Osteoblast (primary cell): ENCODE measurements at regions not wholly inside any gene's neighbourhood (a gene's known extent, or its start where the extent isn't known, plus 50 kb on each side); places are given as distances from the start of the nearest gene placed in this dataset.
A peak's percentile ranks its signal among the peaks of the same experiment; 100 is the strongest.

Experiments used
- DNase-seq: peaks from one replicate; pipeline ENCODE4 v3.0.0; 2011; ENCODE audit warnings: low spot score, mixed read lengths; ENCODE audit not compliant: insufficient read length; ENCODE audit errors: missing footprints
- H2AFZ ChIP-seq: 2 replicates; pipeline ENCODE4 v1.6.0; 2011; ENCODE audit warnings: mild to moderate bottlenecking, low read length
- H3K27ac ChIP-seq: 2 replicates; pipeline ENCODE4 v1.5.1; 2011; ENCODE audit warnings: mild to moderate bottlenecking, low read depth, low read length, moderate library complexity
- H3K27me3 ChIP-seq: 2 replicates; pipeline ENCODE4 v1.6.0; 2012; ENCODE audit warnings: mild to moderate bottlenecking, control low read depth, inconsistent platforms, low read length, moderate library complexity; ENCODE audit not compliant: insufficient read depth
- H3K36me3 ChIP-seq: 2 replicates; pipeline ENCODE4 v1.5.1; 2011; ENCODE audit warnings: mild to moderate bottlenecking, low read length, control low read depth, moderate library complexity; ENCODE audit not compliant: insufficient read depth
- H3K4me1 ChIP-seq: 2 replicates; pipeline ENCODE4 v1.5.1; 2011; ENCODE audit warnings: mild to moderate bottlenecking, low read length, control low read depth, moderate library complexity; ENCODE audit not compliant: insufficient read depth
- H3K4me2 ChIP-seq: 2 replicates; pipeline ENCODE4 v1.6.0; 2011; ENCODE audit warnings: mild to moderate bottlenecking, low read length; ENCODE audit not compliant: insufficient read depth
- H3K4me3 ChIP-seq: fragments of 200-600 bp; sonication (generic); 3 replicates; pipeline ENCODE4 v1.5.1; 2012; ENCODE audit warnings: mild to moderate bottlenecking, low read length, inconsistent platforms; ENCODE audit not compliant: insufficient read depth
- H3K79me2 ChIP-seq: 2 replicates; pipeline ENCODE4 v1.6.0; 2012; ENCODE audit warnings: mild to moderate bottlenecking, low read length, control low read depth, inconsistent platforms; ENCODE audit not compliant: insufficient read depth
- H3K9me3 ChIP-seq: 2 replicates; pipeline ENCODE4 v1.5.1; 2011; ENCODE audit warnings: low read depth, low read length, control low read depth
- H4K20me1 ChIP-seq: 2 replicates; pipeline ENCODE4 v1.6.0; 2012; ENCODE audit warnings: mild to moderate bottlenecking, low read length, control low read depth; ENCODE audit not compliant: insufficient read depth
- CTCF ChIP-seq: IDR thresholded peaks from 2 replicates; pipeline ENCODE4 v1.5.1; 2011; ENCODE audit warnings: mild to moderate bottlenecking, low read depth, low read length, moderate library complexity; ENCODE audit errors: extremely low read depth

DNA sequence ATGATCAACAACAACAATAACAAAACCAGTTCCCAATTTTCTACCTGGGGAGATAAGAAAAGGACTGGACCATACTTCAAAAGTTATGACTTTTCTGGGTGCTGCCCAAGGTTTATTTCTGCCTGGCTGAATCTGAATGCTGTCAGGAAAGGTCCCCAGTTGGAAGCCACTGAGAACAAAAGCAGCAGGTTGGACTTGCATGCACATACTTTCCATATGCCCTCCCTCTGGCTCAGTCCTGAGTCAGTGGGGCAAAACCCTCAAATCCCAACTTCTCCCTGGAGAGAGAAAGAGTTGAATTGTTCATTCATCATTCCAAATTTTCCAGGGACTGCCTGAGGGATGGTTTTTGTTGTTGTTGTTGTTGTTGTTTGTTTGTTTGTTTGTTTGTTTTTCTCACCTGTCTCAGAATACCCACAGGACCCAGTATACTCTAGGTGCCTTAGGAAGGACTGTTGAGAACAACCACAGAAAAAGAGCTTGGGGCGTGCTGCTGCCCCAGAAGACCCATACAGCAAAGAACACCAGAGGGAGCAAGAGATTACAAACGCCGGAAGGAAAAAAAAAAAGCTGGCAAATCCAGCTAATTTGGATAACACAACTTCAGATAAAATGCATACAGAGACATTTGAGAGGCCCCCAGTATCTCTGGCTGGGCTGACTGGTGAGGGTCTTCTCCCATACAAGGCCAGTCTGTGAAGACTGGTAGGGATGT, 138.9 kb upstream of the INPP4B start:
- Histone ChIP-seq H3K4me3 (no peak overlapping the region), H3K27me3 (peaks cover 9% of the 10 kb centered on the region), H3K4me2 (no peak overlapping the region), H3K4me1 (no peaks in the 10 kb centered on the region), H4K20me1 (no peaks in the 10 kb centered on the region), H2AFZ (no peak overlapping the region), H3K36me3 (no peaks in the 10 kb centered on the region), H3K79me2 (no peaks in the 10 kb centered on the region), H3K9me3 (no peaks in the 10 kb centered on the region), H3K27ac (no peak overlapping the region)
- TF ChIP-seq CTCF = peak; percentile 57
- no peak for DNase-seq

- TF ChIP-seq CTCF = no peak
- Histone ChIP-seq H3K4me1 (no peaks in the 10 kb centered on the region), H3K27me3 (no peaks in the 10 kb centered on the region), H3K27ac (no peak overlapping the region), H3K4me2 (no peak overlapping the region), H4K20me1 (no peaks in the 10 kb centered on the region), H3K79me2 (no peaks in the 10 kb centered on the region), H3K36me3 (no peaks in the 10 kb centered on the region), H2AFZ (no peak overlapping the region), H3K4me3 (no peak overlapping the region), H3K9me3 (no peaks in the 10 kb centered on the region)
- DNase-seq = no peak
Measured at GRCh38 chr4:143016171-143016570, 168.5 kb upstream of the USP38 start.

DNA sequence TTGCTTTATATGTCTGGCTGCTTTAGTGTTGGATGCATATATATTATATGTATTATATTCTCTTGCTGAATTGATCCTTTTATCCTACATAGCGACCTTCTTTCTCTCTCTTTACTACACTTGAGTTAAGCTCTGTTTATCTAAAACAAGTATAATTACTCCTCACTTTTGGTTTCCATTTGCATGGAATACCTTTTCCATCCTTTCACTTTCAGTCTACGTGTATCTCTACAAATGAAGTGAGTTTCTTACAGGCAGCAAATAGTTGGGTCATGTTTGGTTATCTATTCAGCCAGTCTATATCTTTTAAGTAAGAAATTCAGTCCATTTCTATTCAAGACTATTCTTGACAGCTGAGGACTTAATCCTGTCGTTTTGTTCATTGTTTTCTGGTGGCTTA, 167.5 kb upstream of the USP38 start:
- H3K79me2 ChIP-seq = no peaks in the 10 kb centered on the region

DNA sequence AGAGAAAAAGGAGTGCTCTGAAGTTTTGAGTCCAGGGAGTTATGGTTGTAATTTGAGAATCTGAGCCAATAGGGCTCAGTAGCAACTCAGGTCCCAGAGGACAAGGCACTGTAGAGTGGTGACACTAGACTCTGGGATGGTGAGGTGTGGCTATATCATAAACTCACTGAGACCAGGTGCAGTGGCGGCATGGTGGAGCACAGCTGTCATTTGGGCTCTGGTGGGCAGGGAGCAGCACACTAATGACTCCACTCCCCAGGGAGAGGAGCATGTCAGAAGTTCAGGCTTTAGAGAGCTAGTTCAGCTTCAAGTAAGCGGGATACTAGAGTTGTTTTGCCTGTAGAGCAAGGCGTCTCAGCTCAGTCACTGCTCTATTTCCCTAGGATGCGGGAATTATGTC, 165.4 kb upstream of the USP38 start:
- Histone ChIP-seq H3K27me3 (no peaks in the 10 kb centered on the region), H3K9me3 (no peaks in the 10 kb centered on the region), H2AFZ (no peak overlapping the region), H3K4me1 (no peaks in the 10 kb centered on the region), H3K4me3 (no peak overlapping the region), H3K4me2 (no peak overlapping the region), H3K36me3 (no peaks in the 10 kb centered on the region), H3K79me2 (no peaks in the 10 kb centered on the region), H4K20me1 (no peaks in the 10 kb centered on the region), H3K27ac (no peak overlapping the region)
- no peak for DNase-seq
- TF ChIP-seq CTCF = no peak

More for the DNA sequence above, 167.5 kb upstream of the USP38 start:
- H2AFZ ChIP-seq = no peak overlapping the region
- no peak for DNase-seq
- TF ChIP-seq CTCF = no peak
- H3K9me3 ChIP-seq = no peaks in the 10 kb centered on the region
- no peaks in the 10 kb centered on the region for H3K27me3 ChIP-seq
- H3K4me3 ChIP-seq = no peak overlapping the region
- no peaks in the 10 kb centered on the region for H3K36me3 ChIP-seq
- no peak overlapping the region for H3K27ac ChIP-seq
- no peak overlapping the region for H3K4me2 ChIP-seq
- no peaks in the 10 kb centered on the region for H3K4me1 ChIP-seq
- no peaks in the 10 kb centered on the region for H4K20me1 ChIP-seq
